ENCODE measurements at regions not wholly inside any gene's neighbourhood (a gene's known extent, or its start where the extent isn't known, plus 50 kb on each side); places are given as distances from the start of the nearest gene placed in this dataset.

- TF ChIP-seq CTCF (IDR thresholded peaks at IDR 0.05 in 4 of 5, conservative IDR thresholded peaks at IDR 0.05 in 1 of 5): no peak
- no peak for TF ChIP-seq POLR2A (IDR thresholded peaks at IDR 0.05)
- Histone ChIP-seq H3K4me3 (no peak overlapping the region), H3K36me3 (no peaks in the 10 kb centered on the region), H3K9me3 (no peaks in the 10 kb centered on the region), H3K27ac (no peak overlapping the region), H3K4me1 (no peaks in the 10 kb centered on the region), H3K27me3 (no peaks in the 10 kb centered on the region)
- ATAC-seq: no peak
- in situ Hi-C loops (cut with MboI; ENCODE audit: low sequenced_read_pairs in 4 of 4) (loop anchor here in 3 of 4 donors (25.0 kb wide), 4 partner anchors 213 to 613 kb away; partner anchors contain the start of gene C9orf152 (in 1 of the 3)), intact Hi-C loops (cut with DNase I; ENCODE audit: low total_unique reads) (no loop called here)
- no peak for DNase-seq
These were observed 101.0 kb upstream of the PTPN3 start for GRCh38 chr9:109599131-109599530.

GRCh38 chr9:109599711-109600110 is 101.6 kb upstream of the PTPN3 start:
- Histone ChIP-seq H3K4me1 (no peaks in the 10 kb centered on the region), H3K36me3 (no peaks in the 10 kb centered on the region), H3K27me3 (no peaks in the 10 kb centered on the region), H3K4me3 (no peak overlapping the region), H3K9me3 (no peaks in the 10 kb centered on the region), H3K27ac (no peak overlapping the region)
- in situ Hi-C loops (cut with MboI; ENCODE audit: low sequenced_read_pairs in 4 of 4) (loop anchor here in 3 of 4 donors (25.0 kb wide), 4 partner anchors 213 to 613 kb away; partner anchors contain the start of gene C9orf152 (in 1 of the 3)), intact Hi-C loops (cut with DNase I; ENCODE audit: low total_unique reads) (no loop called here)
- no peak for ATAC-seq
- TF ChIP-seq POLR2A (IDR thresholded peaks at IDR 0.05) (no peak), CTCF (IDR thresholded peaks at IDR 0.05 in 4 of 5, conservative IDR thresholded peaks at IDR 0.05 in 1 of 5) (no peak)
- DNase-seq: no peak

GRCh38 chr9:109600142-109600541 is 102.0 kb upstream of the PTPN3 start:
- Histone ChIP-seq H3K27ac (no peak overlapping the region), H3K27me3 (no peaks in the 10 kb centered on the region), H3K9me3 (no peaks in the 10 kb centered on the region), H3K4me3 (no peak overlapping the region), H3K4me1 (no peaks in the 10 kb centered on the region), H3K36me3 (no peaks in the 10 kb centered on the region)
- DNase-seq: no peak
- in situ Hi-C loops (cut with MboI; ENCODE audit: low sequenced_read_pairs in 4 of 4): no loop called here
- ATAC-seq: no peak
- no peak for TF ChIP-seq POLR2A (IDR thresholded peaks at IDR 0.05)
- TF ChIP-seq CTCF (IDR thresholded peaks at IDR 0.05 in 4 of 5, conservative IDR thresholded peaks at IDR 0.05 in 1 of 5): no peak
- intact Hi-C loops (cut with DNase I; ENCODE audit: low total_unique reads): no loop called here

GRCh38 chr9:109601181-109601580 is 103.1 kb upstream of the PTPN3 start:
- H3K4me1 ChIP-seq: no peaks in the 10 kb centered on the region
- H3K9me3 ChIP-seq: no peaks in the 10 kb centered on the region
- no peak for DNase-seq
- no peak for ATAC-seq
- TF ChIP-seq POLR2A (IDR thresholded peaks at IDR 0.05) (no peak), CTCF (IDR thresholded peaks at IDR 0.05 in 4 of 5, conservative IDR thresholded peaks at IDR 0.05 in 1 of 5) (no peak)
- H3K27ac ChIP-seq: no peak overlapping the region
- intact Hi-C loops (cut with DNase I; ENCODE audit: low total_unique reads) (no loop called here), in situ Hi-C loops (cut with MboI; ENCODE audit: low sequenced_read_pairs in 4 of 4) (no loop called here)
- no peaks in the 10 kb centered on the region for H3K27me3 ChIP-seq
- H3K36me3 ChIP-seq: no peaks in the 10 kb centered on the region
- H3K4me3 ChIP-seq: no peak overlapping the region

- Histone ChIP-seq H3K4me3 (no peak overlapping the region), H3K27ac (no peak overlapping the region), H3K36me3 (no peaks in the 10 kb centered on the region), H3K9me3 (no peaks in the 10 kb centered on the region), H3K4me1 (no peaks in the 10 kb centered on the region), H3K27me3 (no peaks in the 10 kb centered on the region)
- TF ChIP-seq CTCF (IDR thresholded peaks at IDR 0.05 in 4 of 5, conservative IDR thresholded peaks at IDR 0.05 in 1 of 5) (no peak), POLR2A (IDR thresholded peaks at IDR 0.05) (no peak)
- intact Hi-C loops (cut with DNase I; ENCODE audit: low total_unique reads): no loop called here
- DNase-seq (no peak), ATAC-seq (no peak)
- in situ Hi-C loops (cut with MboI; ENCODE audit: low sequenced_read_pairs in 4 of 4): no loop called here
These were observed 104.9 kb upstream of the PTPN3 start for GRCh38 chr9:109602987-109603386.

Measured in gastrocnemius medialis (tissue), 4 donors.